Esophagus muscularis mucosa (tissue), 4 donors: ENCODE measurements at regions not wholly inside any gene's neighbourhood (a gene's known extent, or its start where the extent isn't known, plus 50 kb on each side); places are given as distances from the start of the nearest gene placed in this dataset.

ENCODE experiments used
- CTCF ChIP-seq, 3 experiments: fragments of 200-600 bp in 2 of 3; fragments of 450-650 bp in 1 of 3; sonication (generic) in 2 of 3; IDR thresholded peaks; one replicate each; pipeline ENCODE4 v1.5.1; 2017 to 2019; ENCODE audit warnings: antibody characterized with exemption in 3 of 3, mild to moderate bottlenecking in 2 of 3, moderate library complexity in 1 of 3
- EP300 ChIP-seq: sonication (generic); formaldehyde crosslinking; IDR thresholded peaks from one replicate; pipeline ENCODE4 v1.6.1; 2017; ENCODE audit warnings: antibody characterized with exemption
- POLR2A ChIP-seq: fragments of 450-650 bp; IDR thresholded peaks from one replicate; pipeline ENCODE4 v1.6.1; 2017; ENCODE audit warnings: antibody characterized with exemption, moderate library complexity, mild to moderate bottlenecking, low read depth
- POLR2AphosphoS5 ChIP-seq, 2 donors: sonication (generic); formaldehyde crosslinking; IDR thresholded peaks; one replicate each; pipeline ENCODE4 v1.6.1; 2017; ENCODE audit warnings: antibody characterized with exemption in 2 of 2

DNA sequence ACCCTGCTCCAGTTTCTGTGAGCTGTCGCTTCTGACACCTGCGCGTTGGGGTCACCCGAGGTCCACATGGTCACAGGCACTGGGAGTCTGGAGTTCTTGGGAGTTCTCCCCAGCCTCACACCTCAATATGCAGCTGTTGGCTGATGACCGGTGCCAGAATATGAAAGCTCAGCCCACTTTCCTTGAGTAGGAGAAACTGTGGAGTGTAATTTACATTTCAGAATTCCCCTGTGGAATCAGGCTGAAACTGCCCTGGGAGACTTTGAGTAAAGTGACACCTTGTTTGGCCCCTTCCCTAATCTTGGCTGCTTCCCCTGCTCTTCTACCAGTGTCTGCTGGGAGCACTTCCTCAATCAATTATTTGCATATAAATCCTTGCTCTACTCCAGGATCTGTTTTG is 255.9 kb downstream of the NFKBIZ start:
- TF ChIP-seq CTCF (IDR thresholded peaks at IDR 0.05) (no peak), POLR2A (no peak), EP300 (no peak), POLR2AphosphoS5 (IDR thresholded peaks at IDR 0.05) (no peak)
